K562 (cell line): ENCODE measurements at regions not wholly inside any gene's neighbourhood (a gene's known extent, or its start where the extent isn't known, plus 50 kb on each side); places are given as distances from the start of the nearest gene placed in this dataset.

Experiments
- AFF4 ChIP-seq: sonication (generic); formaldehyde crosslinking; IDR thresholded peaks from 2 replicates; pipeline ENCODE4 v1.8.0; 2023; ENCODE audit warnings: mild to moderate bottlenecking, missing genetic modification reagents
- BHLHE40 ChIP-seq: IDR thresholded peaks from 2 replicates; pipeline ENCODE4 v1.6.1; 2011; ENCODE audit warnings: low read length, improper control_type of control experiment
- BRF1 ChIP-seq: IDR thresholded peaks from 3 replicates; pipeline ENCODE4 v1.6.1; 2011; ENCODE audit warnings: borderline replicate concordance, mild to moderate bottlenecking; ENCODE audit not compliant: insufficient read length; ENCODE audit errors: extremely low read depth
- CBX3 ChIP-seq, 2 experiments: IDR thresholded peaks; 1 replicate in 1 of 2; 2 replicates in 1 of 2; pipeline ENCODE4 v1.6.1; 2012; ENCODE audit warnings: inconsistent platforms in 2 of 2, low read length in 2 of 2, borderline replicate concordance in 1 of 2, control low read depth in 1 of 2
- CTBP1 ChIP-seq: fragments of 450-650 bp; IDR thresholded peaks from 2 replicates; pipeline ENCODE4 v1.6.1; 2016; ENCODE audit warnings: borderline replicate concordance
- FOXM1 ChIP-seq, 2 experiments: fragments of 450-650 bp in 1 of 2; sonication (generic) in 1 of 2; formaldehyde crosslinking in 1 of 2; IDR thresholded peaks; 2 replicates each; pipeline versions ENCODE4 v1.6.1 to v1.9.0; 2017 to 2022; ENCODE audit warnings: low read depth in 2 of 2, mild to moderate bottlenecking in 2 of 2, missing genetic modification reagents in 1 of 2, moderate library complexity in 1 of 2
- HNRNPH1 ChIP-seq: fragments of 200-400 bp; formaldehyde crosslinking; optimal IDR thresholded peaks from 2 replicates; pipeline ENCODE3; 2017; ENCODE audit warnings: low read depth, mild to moderate bottlenecking, low read length, moderate library complexity
- KDM1A ChIP-seq, 2 experiments: fragments of 450-650 bp; IDR thresholded peaks; 2 replicates each; pipeline ENCODE4 v1.6.1; 2016; ENCODE audit warnings: mild to moderate bottlenecking in 2 of 2
- MAFF ChIP-seq: IDR thresholded peaks from 2 replicates; pipeline ENCODE4 v1.6.1; 2012; ENCODE audit warnings: low read length, improper control_type of control experiment
- PBX2 ChIP-seq, 2 experiments: IDR thresholded peaks in 1 of 2; conservative IDR thresholded peaks in 1 of 2; 2 replicates each; pipeline ENCODE4 v1.6.1; 2016; ENCODE audit warnings: low read depth in 2 of 2, mild to moderate bottlenecking in 1 of 2, missing compliant biosample characterization in 1 of 2, missing genetic modification characterization in 1 of 2, moderate library complexity in 1 of 2
- SREBF2 ChIP-seq: sonication (generic); formaldehyde crosslinking; IDR thresholded peaks from 2 replicates; pipeline ENCODE4 v1.4.0; 2020; ENCODE audit warnings: mild to moderate bottlenecking, missing genetic modification reagents
- TSHZ1 ChIP-seq: fragments of 250-450 bp; sonication (Bioruptor Pico); IDR thresholded peaks from 2 replicates; pipeline ENCODE4 v1.4.0; 2020; ENCODE audit warnings: mild to moderate bottlenecking, moderate library complexity
- ZNF507 ChIP-seq: conservative IDR thresholded peaks from 2 replicates; pipeline ENCODE4 v1.6.1; 2017; ENCODE audit warnings: missing genetic modification characterization, missing compliant biosample characterization
- TF ChIP-seq, protein P1 (sequence below): sonication (generic); formaldehyde crosslinking; IDR thresholded peaks from 2 replicates; pipeline ENCODE4 v1.9.0; 2022; ENCODE audit warnings: mild to moderate bottlenecking, missing genetic modification reagents
- TF ChIP-seq, protein P2 (sequence below): fragments of 450-650 bp; conservative IDR thresholded peaks from 2 replicates; pipeline ENCODE4 v1.6.1; 2016; ENCODE audit warnings: missing genetic modification characterization, low read depth, mild to moderate bottlenecking, control low read depth, missing compliant biosample characterization

- TF ChIP-seq PBX2 (CRISPR knock-in tag; IDR thresholded peaks at IDR 0.05; ENCODE audit: low read depth), result no peak
- no peak; the same call in 1 of the 2 replicates for TF ChIP-seq PBX2 (tag; conservative IDR thresholded peaks at IDR 0.05; ENCODE audit: low read depth)
- no peak; a peak in 1 of 3 replicates for TF ChIP-seq CBX3 (IDR thresholded peaks at IDR 0.05; ENCODE audit: borderline replicate concordance in 1 of 2, low read length in 2 of 2)
- TF ChIP-seq BHLHE40, result peak; percentile 62; the same call in 1 of the 2 replicates
- TF ChIP-seq CTBP1, result no peak
- TF ChIP-seq, protein P1, sequence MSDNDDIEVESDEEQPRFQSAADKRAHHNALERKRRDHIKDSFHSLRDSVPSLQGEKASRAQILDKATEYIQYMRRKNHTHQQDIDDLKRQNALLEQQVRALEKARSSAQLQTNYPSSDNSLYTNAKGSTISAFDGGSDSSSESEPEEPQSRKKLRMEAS, result no peak
- TF ChIP-seq, protein P2, sequence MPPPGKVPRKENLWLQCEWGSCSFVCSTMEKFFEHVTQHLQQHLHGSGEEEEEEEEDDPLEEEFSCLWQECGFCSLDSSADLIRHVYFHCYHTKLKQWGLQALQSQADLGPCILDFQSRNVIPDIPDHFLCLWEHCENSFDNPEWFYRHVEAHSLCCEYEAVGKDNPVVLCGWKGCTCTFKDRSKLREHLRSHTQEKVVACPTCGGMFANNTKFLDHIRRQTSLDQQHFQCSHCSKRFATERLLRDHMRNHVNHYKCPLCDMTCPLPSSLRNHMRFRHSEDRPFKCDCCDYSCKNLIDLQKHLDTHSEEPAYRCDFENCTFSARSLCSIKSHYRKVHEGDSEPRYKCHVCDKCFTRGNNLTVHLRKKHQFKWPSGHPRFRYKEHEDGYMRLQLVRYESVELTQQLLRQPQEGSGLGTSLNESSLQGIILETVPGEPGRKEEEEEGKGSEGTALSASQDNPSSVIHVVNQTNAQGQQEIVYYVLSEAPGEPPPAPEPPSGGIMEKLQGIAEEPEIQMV (tag), result no peak
- TF ChIP-seq ZNF507 (tag), result no peak
- peak; percentile 65 for TF ChIP-seq FOXM1 (IDR thresholded peaks at IDR 0.05; ENCODE audit: low read depth)
- no peak for TF ChIP-seq FOXM1 (CRISPR knock-in tag; IDR thresholded peaks at IDR 0.05; ENCODE audit: low read depth)
- TF ChIP-seq BRF1, result no peak
- no peak for TF ChIP-seq MAFF
- TF ChIP-seq KDM1A (IDR thresholded peaks at IDR 0.05), result peak; percentile 81 to 84
- TF ChIP-seq TSHZ1 (CRISPR knock-in tag), result no peak
- no peak for TF ChIP-seq HNRNPH1
- no peak for TF ChIP-seq AFF4
- TF ChIP-seq SREBF2 (CRISPR knock-in tag), result no peak
Observed at GRCh38 chr3:20905210-20905805, 719.3 kb upstream of the SGO1 start (continued).
